Central memory CD4-positive, alpha-beta T cell (primary cell): ENCODE measurements at regions not wholly inside any gene's neighbourhood (a gene's known extent, or its start where the extent isn't known, plus 50 kb on each side); places are given as distances from the start of the nearest gene placed in this dataset.

Source experiments
- DNase-seq: peaks from one replicate; pipeline ENCODE4 v3.0.0; 2022

GRCh38 chr19:28247243-28247642, 965.7 kb downstream of the UQCRFS1 start:
- no peak for DNase-seq

- no peak for DNase-seq
Observed at GRCh38 chr19:28245937-28246336, 967.0 kb downstream of the UQCRFS1 start.

GRCh38 chr19:28244966-28245365, 968.0 kb downstream of the UQCRFS1 start:
- DNase-seq = no peak

- DNase-seq = no peak
Observed at GRCh38 chr19:28242317-28242927, 970.5 kb downstream of the UQCRFS1 start.

- DNase-seq = no peak
Observed at GRCh38 chr19:28239270-28239669, 973.7 kb downstream of the UQCRFS1 start.

- no peak for DNase-seq
Observed at GRCh38 chr19:28238270-28238820, 974.6 kb downstream of the UQCRFS1 start.

GRCh38 chr19:28235606-28236125, 977.3 kb downstream of the UQCRFS1 start:
- DNase-seq = no peak

GRCh38 chr19:28234637-28235036, 978.3 kb downstream of the UQCRFS1 start:
- DNase-seq = no peak

GRCh38 chr19:28228854-28229253, 984.1 kb downstream of the UQCRFS1 start:
- no peak for DNase-seq

GRCh38 chr19:28224441-28224840, 988.5 kb downstream of the UQCRFS1 start:
- DNase-seq = no peak

GRCh38 chr19:28221736-28222135, 991.2 kb downstream of the UQCRFS1 start:
- DNase-seq = no peak

- DNase-seq = no peak
Observed at GRCh38 chr19:28218728-28219127, 994.2 kb downstream of the UQCRFS1 start.

GRCh38 chr19:28217022-28217421, 995.9 kb downstream of the UQCRFS1 start:
- DNase-seq = no peak

- DNase-seq = no peak
Observed at GRCh38 chr19:28213470-28214082, 999.4 kb downstream of the UQCRFS1 start.

GRCh38 chr19:28210886-28211285, 1002.1 kb downstream of the UQCRFS1 start:
- no peak for DNase-seq

- no peak for DNase-seq
Observed at GRCh38 chr19:28208745-28209144, 1004.2 kb downstream of the UQCRFS1 start.

GRCh38 chr19:28207244-28207643, 1005.7 kb downstream of the UQCRFS1 start:
- no peak for DNase-seq

- DNase-seq = no peak
Observed at GRCh38 chr19:28201462-28201943, 1011.4 kb downstream of the UQCRFS1 start.

- DNase-seq = no peak
Observed at GRCh38 chr19:28199323-28199722, 1013.6 kb downstream of the UQCRFS1 start.

- no peak for DNase-seq
Observed at GRCh38 chr19:28196961-28197360, 1016.0 kb downstream of the UQCRFS1 start.

GRCh38 chr19:28196101-28196500, 1016.9 kb downstream of the UQCRFS1 start:
- no peak for DNase-seq

- DNase-seq = no peak
Observed at GRCh38 chr19:28185646-28186045, 1027.3 kb downstream of the UQCRFS1 start.

GRCh38 chr19:28184997-28185396, 1028.0 kb downstream of the UQCRFS1 start:
- DNase-seq = no peak

GRCh38 chr19:28176193-28176592, 1036.8 kb downstream of the UQCRFS1 start:
- no peak for DNase-seq
